Daoy (cell line): ENCODE measurements at regions not wholly inside any gene's neighbourhood (a gene's known extent, or its start where the extent isn't known, plus 50 kb on each side); places are given as distances from the start of the nearest gene placed in this dataset.
"Not testable (repeated sequence)": the region's sequence is repeated elsewhere in the genome, so short reads cannot be mapped to it uniquely, and the experiment has no call there.

Source experiments
- DNase-seq: peaks from one replicate; pipeline ENCODE4 v3.0.0-alpha.2; 2015; ENCODE audit warnings: low read depth

DNA sequence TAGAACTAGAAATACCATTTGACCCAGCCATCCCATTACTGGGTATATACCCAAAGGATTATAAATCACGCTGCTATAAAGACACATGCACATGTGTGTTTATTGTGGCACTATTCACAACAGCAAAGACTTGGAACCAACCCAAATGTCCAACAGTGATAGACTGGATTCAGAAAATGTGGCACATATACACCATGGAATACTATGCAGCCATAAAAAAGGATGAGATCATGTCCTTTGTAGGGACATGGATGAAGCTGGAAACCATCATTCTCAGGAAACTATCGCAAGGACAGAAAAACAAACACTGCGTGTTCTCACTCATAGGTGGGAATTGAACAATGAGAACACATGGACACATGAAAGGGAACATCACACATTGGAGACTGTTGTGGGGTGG, 154.5 kb upstream of the INTU start:
- DNase-seq: not testable (repeated sequence)

DNA sequence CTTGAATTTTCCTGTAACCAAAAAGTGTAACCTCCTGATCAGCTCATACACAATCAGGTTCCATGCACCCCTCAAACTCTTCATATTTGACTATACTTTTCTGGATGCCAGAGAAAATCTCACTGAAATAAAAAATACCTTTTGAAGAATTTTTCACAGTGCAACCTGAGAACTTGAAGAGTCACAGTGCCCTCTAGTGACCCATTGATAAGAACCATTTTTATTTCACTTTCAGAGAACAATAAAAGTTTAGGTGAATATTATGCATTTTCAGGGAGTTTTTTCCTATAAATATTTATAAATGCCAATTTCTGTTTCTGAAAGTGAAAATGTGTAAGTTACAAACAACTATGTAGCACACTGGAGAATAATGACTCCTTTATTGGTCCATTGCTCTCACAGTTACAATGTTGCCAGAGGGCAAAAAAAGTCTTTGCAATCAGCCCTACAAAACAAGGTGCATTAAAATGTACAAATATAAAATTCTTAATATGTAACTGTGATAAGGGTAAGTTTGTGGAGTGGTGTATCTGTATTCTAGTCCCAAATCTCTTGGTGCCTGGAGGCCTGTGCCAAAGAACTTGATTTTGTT, 153.6 kb upstream of the INTU start:
- DNase-seq: peak; percentile 1

DNA sequence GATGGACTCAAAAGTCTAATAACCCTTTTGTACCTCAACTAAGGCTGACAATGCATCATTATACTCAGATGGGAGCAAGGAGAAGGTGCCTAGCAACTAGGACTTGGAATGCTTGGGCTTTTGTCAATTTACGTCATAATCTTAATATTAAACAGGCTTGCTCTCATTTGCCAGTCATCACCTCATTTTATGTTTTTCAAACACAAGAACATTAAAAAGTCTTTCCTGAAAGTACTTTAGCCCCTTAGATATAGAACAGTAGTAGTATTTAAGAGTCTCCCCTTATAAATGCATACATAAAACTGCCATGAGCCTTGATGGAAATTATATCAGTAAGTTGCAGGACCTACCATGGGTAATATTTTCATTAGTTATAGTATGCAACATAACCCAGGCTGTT, 150.7 kb upstream of the INTU start:
- DNase-seq: no peak

DNA sequence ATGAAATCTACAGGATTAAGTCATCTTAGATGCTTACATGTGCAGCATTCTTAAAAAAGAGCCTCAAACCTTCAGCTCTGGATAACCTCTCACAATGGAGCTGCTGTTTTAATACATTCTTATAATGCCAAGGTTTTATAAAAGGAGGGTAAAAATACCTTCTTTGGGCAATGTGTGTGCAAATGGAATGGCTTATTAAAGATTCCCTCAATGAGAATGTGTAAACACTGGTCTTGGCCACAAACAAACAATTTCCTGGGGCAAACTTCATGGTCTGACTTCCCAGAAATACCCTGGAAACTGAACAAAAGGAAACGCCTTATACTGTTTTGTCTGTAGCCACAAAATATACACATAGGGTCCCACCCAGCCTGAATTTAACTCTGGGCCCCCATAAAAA, 148.6 kb upstream of the INTU start:
- DNase-seq: no peak

DNA sequence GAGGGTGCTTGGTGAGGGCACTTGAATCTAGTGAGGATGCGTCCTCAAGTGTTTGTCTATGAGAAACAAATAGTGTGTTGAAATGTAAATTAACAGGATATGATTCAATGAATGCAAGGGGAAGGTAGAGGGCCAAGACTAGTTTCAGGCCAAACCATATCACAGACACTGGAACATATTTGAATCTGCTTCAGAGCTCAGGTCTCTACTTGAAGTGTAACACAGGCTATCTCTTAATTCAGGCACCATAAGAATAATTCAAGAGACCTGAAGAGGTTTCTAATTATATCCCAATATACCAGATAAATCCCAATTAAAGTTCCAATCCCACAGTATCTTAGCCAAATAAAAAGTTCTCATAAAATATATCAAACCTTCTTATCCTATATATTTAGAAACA, 146.5 kb upstream of the INTU start:
- DNase-seq: no peak

DNA sequence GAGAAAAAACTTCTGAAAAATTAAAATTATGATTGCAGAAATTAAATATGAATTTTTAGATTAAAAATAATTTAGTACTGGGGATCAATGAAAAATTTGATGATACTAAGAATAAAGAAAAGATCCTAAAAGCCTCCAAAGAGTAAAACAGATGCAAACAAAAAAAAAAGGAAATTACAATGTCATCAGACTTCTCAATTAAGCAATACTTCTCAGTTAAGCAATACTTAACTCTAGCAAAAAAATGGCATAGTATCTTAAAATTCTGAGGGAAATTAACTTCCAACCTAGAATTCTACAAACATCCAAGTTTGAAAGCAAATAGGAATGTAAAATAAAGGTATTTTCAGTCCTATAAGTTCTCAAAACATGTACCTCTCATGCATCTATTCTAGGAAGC, 141.2 kb upstream of the INTU start:
- DNase-seq: no peak

DNA sequence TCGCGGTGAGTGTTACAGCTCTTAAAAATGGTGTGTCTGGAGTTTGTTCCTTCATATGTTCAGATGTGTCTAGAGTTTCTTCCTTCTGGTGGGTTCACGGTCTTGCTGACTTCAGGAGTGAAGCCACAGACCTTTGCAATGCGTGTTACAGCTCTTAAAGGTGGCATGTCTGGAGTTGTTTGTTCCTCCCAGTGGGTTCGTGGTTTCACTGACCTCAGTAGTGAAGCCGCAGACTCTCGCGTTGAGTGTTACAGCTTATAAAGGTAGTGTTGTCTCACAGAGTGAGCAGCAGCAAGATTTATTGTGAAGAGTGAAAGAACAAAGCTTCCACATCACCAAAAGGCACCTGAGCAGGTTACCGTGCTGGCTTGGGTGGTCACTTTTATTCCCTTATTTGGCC, 135.9 kb upstream of the INTU start:
- not testable (repeated sequence) for DNase-seq

DNA sequence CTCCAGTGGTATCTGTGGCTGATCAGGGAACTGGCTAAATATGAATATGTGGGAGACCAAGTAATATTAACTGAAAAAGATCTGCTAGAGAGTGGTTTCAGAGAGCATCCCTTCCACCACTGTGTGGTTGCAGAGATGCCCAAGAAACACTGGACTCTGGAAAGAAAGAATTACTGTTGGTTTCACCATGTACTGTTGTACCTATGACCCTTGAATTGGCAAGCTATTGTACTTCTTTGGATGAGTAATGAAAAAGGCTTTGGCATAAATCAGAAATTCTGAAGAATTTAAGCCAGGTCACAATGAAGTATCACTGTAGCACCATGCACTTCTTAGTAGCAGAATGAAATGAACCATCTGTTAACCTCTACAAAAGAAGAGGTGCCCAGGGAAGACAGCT, 134.4 kb upstream of the INTU start:
- no peak for DNase-seq

DNA sequence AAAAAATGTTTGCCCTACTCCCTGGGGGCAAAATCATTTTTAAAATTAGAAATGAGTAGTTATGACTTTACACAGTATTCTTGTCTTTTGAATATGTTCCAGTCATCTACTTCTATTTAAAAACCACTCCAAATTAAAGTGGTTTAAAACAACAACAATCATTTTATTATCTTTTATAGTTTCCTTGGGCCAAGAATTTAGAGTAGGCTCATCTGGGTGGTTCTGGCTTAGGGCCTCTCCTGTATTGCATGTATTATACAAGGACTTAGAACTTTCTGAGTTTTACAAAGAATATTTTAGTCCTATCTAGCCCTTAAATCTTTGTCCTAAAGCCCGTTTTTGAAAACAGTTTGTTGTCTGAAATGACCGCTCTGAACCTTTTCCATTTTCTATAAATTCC, 132.5 kb upstream of the INTU start:
- DNase-seq: no peak

DNA sequence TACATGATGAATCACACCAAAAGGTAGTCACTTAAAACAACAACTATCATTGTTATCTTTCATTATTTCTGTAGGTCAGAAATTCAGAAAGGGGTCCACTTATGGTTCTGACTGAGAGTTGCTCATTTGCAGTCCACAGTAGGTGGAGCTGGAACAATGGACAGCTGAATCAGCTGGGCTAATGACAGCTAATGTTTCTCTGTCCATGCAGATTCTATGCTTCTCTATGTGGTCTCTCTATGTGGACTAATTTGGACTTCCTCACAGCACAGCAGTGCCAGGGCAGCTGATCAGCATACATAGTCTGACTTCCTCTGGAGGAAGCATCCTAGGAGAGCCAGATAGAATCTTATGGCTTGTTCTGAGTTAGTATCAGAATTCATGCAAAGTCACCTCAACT, 131.7 kb upstream of the INTU start:
- no peak for DNase-seq

DNA sequence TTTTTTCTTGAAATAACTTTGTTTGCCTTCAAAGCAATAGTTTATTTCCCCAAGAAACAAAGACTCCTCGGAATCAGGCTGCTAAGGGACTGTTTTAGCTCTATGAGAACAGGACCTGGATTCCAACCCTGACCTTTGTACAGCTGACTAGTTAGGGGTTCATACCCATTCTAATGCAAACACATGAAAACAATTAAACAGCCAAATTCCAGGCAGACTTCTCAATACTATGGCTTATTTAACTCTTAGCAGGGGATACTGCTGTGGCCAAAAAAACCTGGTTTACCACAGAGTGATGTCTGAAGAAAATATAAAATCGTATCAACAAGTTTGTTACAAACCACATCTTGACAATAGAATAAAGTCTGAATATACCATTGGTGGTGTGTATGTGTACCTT, 129.6 kb upstream of the INTU start:
- DNase-seq: no peak

DNA sequence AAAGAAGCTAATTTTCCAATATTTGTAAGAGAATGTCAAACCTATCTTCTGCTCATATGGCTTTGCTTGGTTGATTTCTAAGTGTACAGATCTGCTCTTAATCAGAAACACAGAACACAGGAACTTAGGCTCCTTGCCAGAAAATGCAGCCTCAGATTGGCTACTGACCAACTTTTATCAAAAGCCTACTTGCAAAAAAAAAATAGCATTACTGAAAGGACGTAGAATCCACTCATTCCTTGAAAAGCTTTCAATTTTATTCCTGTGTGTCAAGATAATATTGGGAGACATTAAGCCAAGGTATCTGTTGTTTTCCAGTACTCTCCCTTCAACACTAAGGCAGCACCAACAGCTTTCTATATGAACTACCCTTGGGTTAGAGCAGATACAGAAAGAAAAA, 127.6 kb upstream of the INTU start:
- no peak for DNase-seq

DNA sequence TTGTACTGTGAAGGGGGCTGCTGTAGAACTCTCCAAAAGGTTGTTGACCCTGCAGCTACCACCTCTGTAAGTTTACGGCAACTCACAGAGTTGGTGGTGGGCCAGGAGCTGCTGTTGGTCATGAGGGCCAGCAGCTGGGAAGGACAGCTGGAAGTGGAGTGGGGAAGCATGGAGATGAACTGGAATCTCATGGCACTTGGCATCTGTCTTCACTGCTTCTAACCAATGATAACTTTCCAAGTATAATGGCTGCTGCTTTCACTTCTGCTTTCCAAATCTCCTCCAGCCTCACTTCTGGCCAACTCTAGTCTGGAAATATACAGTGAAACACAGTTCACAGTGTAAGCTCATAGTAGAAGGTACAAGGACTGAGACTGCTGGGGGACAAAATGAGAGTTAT, 126.5 kb upstream of the INTU start:
- no peak for DNase-seq

DNA sequence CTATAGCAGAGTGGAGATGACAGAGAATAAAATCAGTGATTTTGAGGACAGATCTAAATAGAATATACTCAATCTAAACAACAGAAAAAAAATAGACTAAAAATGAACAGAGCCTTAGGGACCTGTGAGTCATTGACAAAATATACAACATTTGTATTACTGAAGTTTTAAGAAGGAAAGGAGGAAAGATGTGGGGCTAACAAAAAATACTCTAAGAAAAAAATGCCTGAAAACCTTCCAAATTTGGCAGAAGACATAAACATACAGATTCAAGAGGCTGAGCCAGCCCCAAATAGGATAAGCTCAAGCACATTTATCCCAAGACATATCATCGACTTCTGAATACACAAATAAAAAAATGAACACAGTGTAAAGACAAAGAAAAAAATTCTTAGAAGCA, 123.6 kb upstream of the INTU start:
- DNase-seq: no peak

DNA sequence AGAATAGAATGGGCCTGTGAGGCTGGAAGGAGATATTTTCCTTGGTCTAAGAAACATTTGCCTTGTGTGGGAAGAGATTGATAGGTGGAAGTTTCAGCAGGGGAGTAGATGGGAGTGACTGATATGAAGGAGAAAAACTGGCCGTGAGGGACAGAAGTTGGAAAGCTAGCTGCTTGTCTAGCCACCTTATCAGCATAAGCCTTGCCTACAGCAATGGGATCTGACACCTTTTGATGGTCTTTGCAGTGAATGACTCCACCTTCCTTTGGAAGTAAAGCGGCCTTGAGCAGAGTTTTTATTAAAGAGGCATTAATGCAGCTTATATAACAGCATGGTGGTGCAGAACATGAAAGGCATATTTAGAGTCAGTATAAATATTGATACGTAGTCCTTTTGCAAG, 120.1 kb upstream of the INTU start:
- not testable (repeated sequence) for DNase-seq

DNA sequence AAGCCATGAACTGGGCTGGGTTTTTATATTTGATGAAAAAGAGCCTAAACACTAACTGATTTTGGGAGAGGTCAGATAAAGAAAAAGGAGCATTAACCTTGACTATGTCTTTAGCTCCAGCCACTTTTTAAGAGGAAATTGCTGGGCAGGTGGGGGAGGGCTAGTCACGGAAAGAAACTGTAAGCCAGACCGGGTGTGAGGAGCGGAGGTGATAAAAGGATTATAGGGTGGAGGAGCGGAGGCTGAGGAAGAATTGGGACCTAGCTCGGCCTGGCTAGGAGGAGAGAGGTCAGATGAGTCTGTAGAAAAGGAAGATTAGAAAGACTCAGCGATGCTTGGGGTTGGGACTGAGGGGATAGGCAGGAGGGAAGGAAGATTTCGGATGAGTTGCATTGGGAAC, 117.5 kb upstream of the INTU start:
- not testable (repeated sequence) for DNase-seq

DNA sequence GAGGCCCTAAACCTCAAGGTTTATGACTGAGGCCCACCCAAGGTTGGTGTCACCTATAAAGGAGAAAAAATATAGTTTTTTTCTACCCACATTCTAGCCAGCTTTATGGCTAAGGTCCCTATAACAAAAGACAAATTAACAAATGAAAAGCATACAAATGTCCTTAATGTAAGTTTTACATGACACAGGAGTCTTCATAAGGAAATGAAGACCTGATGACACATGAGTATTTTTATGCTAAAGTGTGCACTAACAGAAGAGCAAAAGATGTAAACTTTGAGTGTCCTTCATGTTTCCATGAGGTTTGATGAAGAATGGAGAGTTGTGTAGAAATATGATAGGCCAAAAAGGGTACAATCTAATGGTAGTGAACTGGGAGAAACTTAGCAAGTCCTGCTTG, 114.7 kb upstream of the INTU start:
- no peak for DNase-seq

DNA sequence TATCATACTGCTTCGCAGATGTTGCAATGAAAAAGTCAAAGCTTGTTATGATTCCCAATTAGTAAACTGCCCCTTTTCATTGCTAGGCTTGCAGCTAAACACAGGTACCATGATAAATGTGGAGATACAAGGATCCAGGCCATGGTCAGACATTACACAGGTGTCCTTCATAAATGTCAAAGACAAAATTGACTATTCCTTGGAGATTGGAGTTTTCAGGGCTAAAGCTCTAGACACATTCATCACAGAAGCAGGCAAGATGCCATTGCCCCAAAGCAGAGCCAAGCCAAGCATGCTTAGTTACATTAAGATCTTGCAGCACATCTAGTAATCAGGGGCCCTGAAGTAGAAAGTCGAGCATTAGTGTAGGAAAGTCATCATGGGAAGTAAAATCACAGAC, 111.3 kb upstream of the INTU start:
- DNase-seq: no peak

DNA sequence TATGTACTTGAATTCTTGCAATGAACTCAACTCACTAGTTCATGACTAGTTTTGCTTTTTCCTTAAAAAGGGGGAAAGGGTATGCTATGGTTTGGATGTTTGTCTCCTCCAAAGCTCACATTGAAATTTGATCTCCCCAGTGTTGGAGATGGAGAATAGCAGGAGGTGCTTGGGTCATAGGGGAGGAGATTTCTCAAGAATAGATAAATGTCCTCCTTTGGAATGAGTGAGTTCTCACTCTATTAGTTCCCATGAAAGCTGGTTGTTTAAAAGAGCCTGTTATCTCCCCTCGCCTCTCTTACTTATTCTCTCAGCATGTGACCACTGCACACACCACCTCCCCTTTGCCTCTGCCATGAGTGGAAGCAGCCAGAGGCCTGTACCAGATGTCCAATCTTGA, 109.4 kb upstream of the INTU start:
- no peak for DNase-seq

DNA sequence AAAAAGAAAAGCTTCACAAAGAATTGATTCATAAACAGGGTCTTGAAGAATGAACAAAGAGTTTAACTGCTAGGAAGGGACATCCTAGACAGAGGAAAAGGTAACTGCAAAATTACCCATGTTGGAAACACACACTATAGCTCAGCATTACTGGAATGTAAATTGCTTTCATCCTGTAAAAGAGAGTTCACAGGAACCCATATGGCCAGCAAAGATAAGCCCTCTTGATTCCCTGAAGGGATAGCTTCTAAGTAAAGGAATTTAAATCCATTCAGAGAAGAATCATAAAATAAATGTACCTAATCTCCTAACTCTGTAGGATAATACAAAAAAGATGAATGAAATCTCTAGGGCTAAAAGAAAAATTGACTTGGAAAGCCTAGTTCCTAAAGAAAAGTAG, 107.1 kb upstream of the INTU start:
- no peak for DNase-seq

DNA sequence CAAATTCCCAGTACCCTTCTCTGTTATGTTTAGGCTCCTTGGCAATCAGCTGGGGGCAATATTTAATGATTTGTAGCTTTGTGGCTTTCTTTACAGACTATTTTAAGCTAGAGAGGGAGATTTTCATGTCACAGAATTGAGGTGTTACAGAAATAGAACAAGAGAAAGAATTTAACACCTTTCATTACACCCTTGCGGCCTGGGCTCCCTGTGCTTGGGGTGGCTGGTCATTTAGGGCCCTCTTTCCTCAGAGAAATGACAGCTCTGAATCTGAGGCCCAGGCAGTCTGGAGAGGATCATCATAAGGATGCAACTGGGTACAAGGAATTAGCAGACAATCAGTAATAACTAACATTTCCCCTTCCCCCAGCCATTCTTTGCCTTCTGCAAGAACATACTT, 104.5 kb upstream of the INTU start:
- DNase-seq: no peak

DNA sequence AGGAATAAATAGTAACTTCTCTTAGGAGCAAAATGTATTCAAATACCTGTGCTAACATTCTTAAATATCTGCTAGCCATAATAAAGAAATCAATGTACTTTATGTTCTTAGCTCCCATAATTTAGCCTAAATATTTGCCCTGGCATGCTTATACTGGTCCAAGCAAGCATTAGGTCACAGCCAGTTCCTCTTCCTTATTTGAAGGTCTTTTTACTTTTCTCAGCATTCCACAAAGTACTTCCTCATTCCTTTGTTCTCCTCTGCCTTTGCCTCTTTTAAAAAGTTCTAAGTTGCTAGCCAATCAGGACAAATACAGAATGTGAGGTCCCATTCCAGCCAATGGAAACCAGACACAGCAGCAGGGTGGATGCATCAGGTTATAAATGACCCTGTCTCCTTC, 102.9 kb upstream of the INTU start:
- DNase-seq: not testable (repeated sequence)

DNA sequence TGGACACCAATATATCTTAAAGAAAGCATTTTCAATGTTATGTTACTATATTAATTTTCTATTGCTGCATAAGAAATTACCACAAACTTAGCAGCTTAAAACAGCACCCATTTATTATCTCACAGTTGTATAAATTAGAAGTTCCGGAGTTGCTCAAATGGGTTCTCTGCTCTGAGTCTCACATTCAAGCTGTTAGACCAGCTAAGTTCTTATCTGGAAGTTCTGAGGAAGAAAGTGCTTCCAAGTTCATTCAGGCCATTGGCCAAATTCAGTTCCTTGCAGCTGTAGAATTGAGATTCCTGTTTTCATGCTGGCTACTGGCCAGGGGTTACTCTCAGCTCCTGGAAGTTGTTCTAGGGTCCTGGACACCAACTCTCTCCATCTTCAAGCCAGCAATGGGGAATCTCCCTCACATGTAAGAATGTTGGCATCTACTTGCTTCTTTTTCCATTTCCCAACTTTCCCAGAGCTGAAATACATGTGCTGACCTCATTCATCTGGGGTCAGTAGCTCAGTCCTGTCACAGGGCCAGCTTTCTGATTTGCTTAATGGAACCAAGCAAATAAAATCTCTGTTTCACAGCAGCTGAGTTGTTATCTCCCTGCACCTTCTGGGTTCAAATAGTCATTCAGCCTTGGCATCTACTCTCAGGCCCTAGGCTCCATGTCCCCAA, 99.6 kb upstream of the INTU start:
- DNase-seq: no peak
